Cardiac muscle cell (in vitro differentiated cells and primary cell): ENCODE measurements at regions not wholly inside any gene's neighbourhood (a gene's known extent, or its start where the extent isn't known, plus 50 kb on each side); places are given as distances from the start of the nearest gene placed in this dataset.

Experiments
- DNase-seq, 2 donors: peaks; one replicate each; pipeline versions ENCODE4 v3.0.0 to v3.0.0-alpha.2; 2010 to 2017; ENCODE audit warnings: low read depth in 1 of 2, low spot score in 1 of 2
- H3K27ac ChIP-seq: fragments of 200-600 bp; sonication (generic); 2 replicates; pipeline ENCODE4 v1.5.1; 2016
- H3K27me3 ChIP-seq: fragments of 200-600 bp; sonication (generic); 2 replicates; pipeline ENCODE4 v1.6.0; 2016; ENCODE audit warnings: control low read depth
- H3K36me3 ChIP-seq: fragments of 200-600 bp; sonication (generic); 2 replicates; pipeline ENCODE4 v1.5.1; 2016; ENCODE audit warnings: control low read depth
- H3K4me1 ChIP-seq: fragments of 200-600 bp; sonication (generic); 2 replicates; pipeline ENCODE4 v1.8.1; 2017; ENCODE audit warnings: low read depth, mild to moderate bottlenecking, mixed run types
- H3K4me3 ChIP-seq: fragments of 200-600 bp; sonication (generic); 2 replicates; pipeline ENCODE4 v1.5.1; 2016; ENCODE audit warnings: mild to moderate bottlenecking
- H3K9me3 ChIP-seq: fragments of 200-600 bp; sonication (generic); 2 replicates; pipeline ENCODE4 v1.5.1; 2017; ENCODE audit warnings: low read depth, mild to moderate bottlenecking, control low read depth
- TF ChIP-seq, protein P1 (sequence below): IDR thresholded peaks from 2 replicates; pipeline ENCODE4 v1.5.1; 2012; ENCODE audit warnings: low read depth, mild to moderate bottlenecking, low read length

DNA sequence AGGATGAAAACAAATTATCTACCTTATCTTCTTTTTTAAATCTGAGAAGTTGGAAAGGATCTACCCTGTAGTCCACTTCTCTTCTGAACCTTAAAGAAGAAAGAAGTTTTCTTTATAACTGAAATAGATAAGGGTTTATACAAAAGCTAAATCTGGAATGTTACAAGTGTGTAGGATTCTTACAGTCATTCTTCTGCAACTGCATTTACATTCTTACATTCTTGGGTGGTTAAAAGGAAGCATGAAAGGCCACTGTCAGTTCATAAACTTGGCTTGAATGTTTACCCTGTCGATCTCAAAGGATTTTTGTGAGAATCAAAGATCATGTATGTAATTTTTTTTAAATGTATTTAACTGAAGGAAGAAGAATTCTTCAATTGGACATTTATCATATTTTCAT is 142.1 kb upstream of the BRINP3 start:
- DNase-seq: no peak
- H3K36me3 ChIP-seq: no peaks in the 10 kb centered on the region
- TF ChIP-seq, protein P1, sequence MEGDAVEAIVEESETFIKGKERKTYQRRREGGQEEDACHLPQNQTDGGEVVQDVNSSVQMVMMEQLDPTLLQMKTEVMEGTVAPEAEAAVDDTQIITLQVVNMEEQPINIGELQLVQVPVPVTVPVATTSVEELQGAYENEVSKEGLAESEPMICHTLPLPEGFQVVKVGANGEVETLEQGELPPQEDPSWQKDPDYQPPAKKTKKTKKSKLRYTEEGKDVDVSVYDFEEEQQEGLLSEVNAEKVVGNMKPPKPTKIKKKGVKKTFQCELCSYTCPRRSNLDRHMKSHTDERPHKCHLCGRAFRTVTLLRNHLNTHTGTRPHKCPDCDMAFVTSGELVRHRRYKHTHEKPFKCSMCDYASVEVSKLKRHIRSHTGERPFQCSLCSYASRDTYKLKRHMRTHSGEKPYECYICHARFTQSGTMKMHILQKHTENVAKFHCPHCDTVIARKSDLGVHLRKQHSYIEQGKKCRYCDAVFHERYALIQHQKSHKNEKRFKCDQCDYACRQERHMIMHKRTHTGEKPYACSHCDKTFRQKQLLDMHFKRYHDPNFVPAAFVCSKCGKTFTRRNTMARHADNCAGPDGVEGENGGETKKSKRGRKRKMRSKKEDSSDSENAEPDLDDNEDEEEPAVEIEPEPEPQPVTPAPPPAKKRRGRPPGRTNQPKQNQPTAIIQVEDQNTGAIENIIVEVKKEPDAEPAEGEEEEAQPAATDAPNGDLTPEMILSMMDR: no peak
- peaks cover 6% of the 10 kb centered on the region for H3K4me1 ChIP-seq
- no peak overlapping the region for H3K4me3 ChIP-seq
- H3K27ac ChIP-seq: no peak overlapping the region
- no peaks in the 10 kb centered on the region for H3K9me3 ChIP-seq
- no peaks in the 10 kb centered on the region for H3K27me3 ChIP-seq

DNA sequence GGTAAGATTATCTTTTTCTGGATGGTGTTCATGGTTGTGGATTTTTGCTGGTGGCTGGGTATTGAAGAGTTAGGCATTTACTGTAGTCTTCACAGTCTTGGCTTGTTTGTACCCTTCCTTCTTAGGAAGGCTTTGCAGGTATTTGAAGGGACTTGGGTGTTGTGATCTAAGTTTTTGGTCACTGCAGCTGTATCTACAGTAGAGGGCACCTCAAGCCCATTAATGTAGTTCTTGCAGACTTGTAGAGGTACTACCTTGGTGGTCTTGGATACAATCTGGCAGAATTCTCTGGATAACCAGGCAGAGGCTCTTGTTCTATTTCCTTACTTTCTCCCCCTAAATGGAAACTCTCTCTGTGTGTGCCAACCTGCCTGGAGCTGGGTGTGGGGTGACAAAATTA is 155.8 kb upstream of the BRINP3 start:
- no peaks in the 10 kb centered on the region for H3K36me3 ChIP-seq
- no peak overlapping the region for H3K27ac ChIP-seq
- H3K27me3 ChIP-seq: no peaks in the 10 kb centered on the region
- TF ChIP-seq, protein P1: no peak
- DNase-seq: peak; percentile 4 to 30
- no peaks in the 10 kb centered on the region for H3K4me1 ChIP-seq
- H3K9me3 ChIP-seq: no peaks in the 10 kb centered on the region
- no peak overlapping the region for H3K4me3 ChIP-seq

DNA sequence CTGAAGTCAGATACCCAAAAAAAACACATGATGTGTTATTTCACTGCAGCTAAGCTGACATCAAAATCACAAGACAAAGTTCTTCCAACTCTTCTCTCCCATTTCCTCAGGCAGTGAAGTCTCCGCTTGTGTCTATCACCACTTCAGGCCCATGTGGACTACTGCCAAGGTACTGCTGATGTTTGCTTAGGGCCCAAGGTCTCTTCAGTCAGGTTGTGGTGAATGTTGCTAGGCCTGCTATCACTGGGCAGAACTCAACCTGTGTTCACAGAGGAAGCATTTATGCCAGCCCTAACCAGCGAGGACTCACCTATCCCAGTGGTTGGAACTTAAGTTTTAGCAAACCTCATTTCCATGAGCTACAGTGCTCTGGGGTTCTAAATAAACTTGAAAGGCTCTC is 156.5 kb upstream of the BRINP3 start:
- no peak for DNase-seq
- Histone ChIP-seq H3K9me3 (no peaks in the 10 kb centered on the region), H3K27ac (no peak overlapping the region), H3K36me3 (no peaks in the 10 kb centered on the region), H3K4me3 (no peak overlapping the region), H3K27me3 (no peaks in the 10 kb centered on the region), H3K4me1 (no peaks in the 10 kb centered on the region)
- TF ChIP-seq, protein P1: no peak

DNA sequence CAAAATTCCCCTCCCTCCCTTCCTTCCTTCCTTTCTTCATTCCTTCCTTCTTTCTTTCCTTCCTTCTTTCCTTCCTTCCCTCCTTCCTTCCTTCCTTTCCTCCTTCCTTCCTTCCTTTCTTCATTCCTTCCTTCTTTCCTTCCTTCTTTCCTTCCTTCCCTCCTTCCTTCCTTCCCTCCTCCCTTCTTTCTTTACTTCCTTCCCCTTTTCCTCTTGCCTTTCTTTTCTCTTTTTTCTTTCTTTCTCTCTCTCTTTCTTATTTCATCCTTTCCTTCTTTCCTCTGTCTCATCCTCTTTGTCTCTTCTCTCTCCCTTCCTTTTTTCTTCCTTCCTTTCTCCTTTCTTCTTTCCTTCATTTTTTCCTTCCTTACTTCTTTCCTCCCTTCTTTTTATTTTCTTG is 171.9 kb upstream of the BRINP3 start:
- Histone ChIP-seq H3K36me3 (no peaks in the 10 kb centered on the region), H3K27me3 (no peaks in the 10 kb centered on the region), H3K4me3 (no peak overlapping the region), H3K9me3 (no peaks in the 10 kb centered on the region), H3K4me1 (no peaks in the 10 kb centered on the region), H3K27ac (no peak overlapping the region)
- no peak for DNase-seq
- TF ChIP-seq, protein P1: no peak

DNA sequence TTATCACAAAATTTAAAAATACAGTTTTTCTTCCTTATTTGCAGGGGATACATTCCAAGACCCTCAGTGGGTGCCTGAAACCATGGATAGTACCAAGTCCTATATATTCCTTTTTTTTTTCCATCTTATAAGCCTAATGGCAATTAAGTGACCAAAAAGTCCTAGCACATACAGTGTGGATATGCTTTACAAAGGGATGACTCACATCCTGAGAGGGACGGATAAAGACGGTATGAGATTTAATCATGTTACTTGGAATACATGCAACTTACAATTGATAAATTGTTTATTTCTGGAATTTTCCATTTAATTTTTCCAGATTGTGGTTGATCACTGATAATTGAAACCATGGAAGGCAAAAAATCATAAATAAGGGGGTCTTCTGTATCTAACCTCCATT is 181.2 kb upstream of the BRINP3 start:
- no peaks in the 10 kb centered on the region for H3K36me3 ChIP-seq
- TF ChIP-seq, protein P1: no peak
- H3K27ac ChIP-seq: no peak overlapping the region
- no peak overlapping the region for H3K4me3 ChIP-seq
- H3K9me3 ChIP-seq: no peaks in the 10 kb centered on the region
- DNase-seq: peak in 1 of 2 donors; percentile 15
- H3K27me3 ChIP-seq: no peaks in the 10 kb centered on the region
- H3K4me1 ChIP-seq: no peaks in the 10 kb centered on the region

DNA sequence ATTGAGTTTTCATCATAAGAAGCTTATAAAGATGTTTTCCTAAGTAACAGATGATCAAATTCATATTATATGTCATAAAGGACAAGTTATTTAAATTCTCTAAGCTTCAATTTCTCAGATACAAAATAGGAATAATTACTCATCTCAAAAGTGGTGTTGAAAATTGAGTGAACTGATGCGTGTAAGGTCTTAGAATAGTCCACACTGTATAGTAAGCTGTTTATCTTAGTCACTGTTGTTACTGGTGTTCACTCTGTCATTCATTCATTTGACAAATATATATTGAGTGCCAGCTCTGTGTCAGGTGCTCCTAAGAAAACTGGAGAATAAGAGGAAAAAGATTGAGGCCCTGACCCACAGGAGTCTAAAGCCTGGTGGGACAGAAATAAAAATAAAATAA is 186.3 kb upstream of the BRINP3 start:
- no peaks in the 10 kb centered on the region for H3K4me1 ChIP-seq
- no peak overlapping the region for H3K27ac ChIP-seq
- no peak for DNase-seq
- H3K9me3 ChIP-seq: no peaks in the 10 kb centered on the region
- H3K36me3 ChIP-seq: no peaks in the 10 kb centered on the region
- TF ChIP-seq, protein P1: no peak
- H3K27me3 ChIP-seq: no peaks in the 10 kb centered on the region
- no peak overlapping the region for H3K4me3 ChIP-seq
